Ovary (tissue), 3 donors: ENCODE measurements at regions not wholly inside any gene's neighbourhood (a gene's known extent, or its start where the extent isn't known, plus 50 kb on each side); places are given as distances from the start of the nearest gene placed in this dataset.

Source experiments
- POLR2A ChIP-seq: fragments of 450-650 bp; IDR thresholded peaks from one replicate; pipeline ENCODE4 v1.6.1; 2017; ENCODE audit warnings: antibody characterized with exemption, mild to moderate bottlenecking, moderate library complexity
- TF ChIP-seq, protein P1 (sequence below), 3 donors: fragments of 450-650 bp in 2 of 3; fragments of 200-600 bp in 1 of 3; IDR thresholded peaks; one replicate each; pipeline versions ENCODE4 v1.5.1 to v1.8.0; 2016 to 2022; ENCODE audit warnings: antibody characterized with exemption in 3 of 3, mild to moderate bottlenecking in 1 of 3
- donor health status: DM: no; HTN: no; CAD: no.

DNA sequence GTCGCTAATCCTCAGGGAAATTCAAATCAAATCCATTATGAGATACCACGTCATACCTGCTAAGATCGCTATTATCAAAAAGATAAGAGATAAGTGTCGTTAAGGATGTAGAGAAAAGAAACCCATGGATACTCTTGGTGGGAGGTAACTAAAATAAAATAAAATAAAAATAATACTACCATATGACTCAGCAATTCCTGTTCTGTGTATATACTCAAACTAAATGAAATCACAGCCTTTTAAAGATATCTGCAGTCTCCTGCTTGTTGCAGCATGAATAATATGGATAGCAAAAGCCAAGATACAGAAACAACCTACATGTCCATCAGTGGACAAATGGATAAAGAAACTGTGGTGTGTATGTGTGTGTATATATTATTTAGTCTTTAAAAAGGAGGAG, 105.8 kb upstream of the IL15 start:
- TF ChIP-seq, protein P1, sequence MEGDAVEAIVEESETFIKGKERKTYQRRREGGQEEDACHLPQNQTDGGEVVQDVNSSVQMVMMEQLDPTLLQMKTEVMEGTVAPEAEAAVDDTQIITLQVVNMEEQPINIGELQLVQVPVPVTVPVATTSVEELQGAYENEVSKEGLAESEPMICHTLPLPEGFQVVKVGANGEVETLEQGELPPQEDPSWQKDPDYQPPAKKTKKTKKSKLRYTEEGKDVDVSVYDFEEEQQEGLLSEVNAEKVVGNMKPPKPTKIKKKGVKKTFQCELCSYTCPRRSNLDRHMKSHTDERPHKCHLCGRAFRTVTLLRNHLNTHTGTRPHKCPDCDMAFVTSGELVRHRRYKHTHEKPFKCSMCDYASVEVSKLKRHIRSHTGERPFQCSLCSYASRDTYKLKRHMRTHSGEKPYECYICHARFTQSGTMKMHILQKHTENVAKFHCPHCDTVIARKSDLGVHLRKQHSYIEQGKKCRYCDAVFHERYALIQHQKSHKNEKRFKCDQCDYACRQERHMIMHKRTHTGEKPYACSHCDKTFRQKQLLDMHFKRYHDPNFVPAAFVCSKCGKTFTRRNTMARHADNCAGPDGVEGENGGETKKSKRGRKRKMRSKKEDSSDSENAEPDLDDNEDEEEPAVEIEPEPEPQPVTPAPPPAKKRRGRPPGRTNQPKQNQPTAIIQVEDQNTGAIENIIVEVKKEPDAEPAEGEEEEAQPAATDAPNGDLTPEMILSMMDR (IDR thresholded peaks at IDR 0.05) = no peak
- no peak for TF ChIP-seq POLR2A
